CD4-positive, alpha-beta T cell (primary cell): ENCODE measurements at regions not wholly inside any gene's neighbourhood (a gene's known extent, or its start where the extent isn't known, plus 50 kb on each side); places are given as distances from the start of the nearest gene placed in this dataset.
A peak's percentile ranks its signal among the peaks of the same experiment; 100 is the strongest.

ENCODE experiments used
- ATAC-seq: fragments of 200-7000 bp; cut with Tn5 transposase; one replicate; pipeline ENCODE4 v1.10.0; 2022; ENCODE audit warnings: mild to moderate bottlenecking; ENCODE audit not compliant: poor library complexity
- CTCF ChIA-PET: fragments of 350-600 bp; sonication (Branson Sonifier 250); formaldehyde crosslinking; loops from one replicate; lab custom pipeline; 2021; ENCODE audit warnings: antibody characterized with exemption, inconsistent platforms; lab: Charles Lee
- POLR2A ChIA-PET: fragments of 350-600 bp; sonication (Branson Sonifier 250); formaldehyde crosslinking; loops from one replicate; lab custom pipeline; 2021; ENCODE audit warnings: antibody characterized with exemption, inconsistent platforms; lab: Charles Lee
- DNase-seq, 14 experiments: peaks; one replicate each; pipeline ENCODE4 v3.0.0-alpha.2; 2013 to 2020; ENCODE audit warnings: mixed read lengths in 2 of 14
- H3K27ac ChIP-seq, 2 donors: one replicate each; pipeline versions ENCODE4 v1.5.1 to v1.7.0; 2013; ENCODE audit warnings: low read length in 2 of 2, low read depth in 1 of 2, mild to moderate bottlenecking in 1 of 2
- H3K27me3 ChIP-seq, 2 experiments: 1 replicate in 1 of 2; 2 replicates in 1 of 2; pipeline versions ENCODE4 v1.6.1 to v1.7.0; 2013; ENCODE audit warnings: low read length in 2 of 2, control low read depth in 1 of 2, mild to moderate bottlenecking in 1 of 2, moderate library complexity in 1 of 2; ENCODE audit not compliant: insufficient read depth in 2 of 2, control insufficient read depth in 1 of 2
- H3K36me3 ChIP-seq: one replicate; pipeline ENCODE4 v1.6.1; 2013; ENCODE audit warnings: low read length, control low read depth; ENCODE audit not compliant: insufficient read depth
- H3K4me1 ChIP-seq: one replicate; pipeline ENCODE4 v1.6.1; 2013; ENCODE audit warnings: low read length, control low read depth; ENCODE audit not compliant: insufficient read depth
- H3K4me3 ChIP-seq: one replicate; pipeline ENCODE4 v1.5.1; 2013; ENCODE audit warnings: mild to moderate bottlenecking, low read length, moderate library complexity
- H3K9me3 ChIP-seq, 2 experiments: 1 replicate in 1 of 2; 2 replicates in 1 of 2; pipeline versions ENCODE4 v1.6.1 to v1.7.0; 2013; ENCODE audit warnings: low read length in 2 of 2, mild to moderate bottlenecking in 2 of 2, control low read depth in 1 of 2, moderate library complexity in 1 of 2; ENCODE audit not compliant: control insufficient read depth in 1 of 2, insufficient read depth in 1 of 2
- H3K27ac Mint-ChIP-seq: one replicate; pipeline ENCODE4 v1.8.0; 2020; ENCODE audit warnings: mixed read lengths
- H3K27me3 Mint-ChIP-seq: one replicate; pipeline ENCODE4 v1.8.0; 2021; ENCODE audit warnings: mixed read lengths
- H3K36me3 Mint-ChIP-seq: one replicate; pipeline ENCODE4 v1.8.0; 2021; ENCODE audit warnings: low read depth, mixed read lengths
- H3K4me1 Mint-ChIP-seq: one replicate; pipeline ENCODE4 v1.8.0; 2021; ENCODE audit warnings: low read depth, mixed read lengths
- H3K4me3 Mint-ChIP-seq: one replicate; pipeline ENCODE4 v1.8.0; 2020; ENCODE audit warnings: mild to moderate bottlenecking, mixed read lengths
- H3K9me3 Mint-ChIP-seq: one replicate; pipeline ENCODE4 v1.8.0; 2020; ENCODE audit warnings: mixed read lengths
- intact Hi-C, 2 experiments: fragments of 100-400 bp; cut with DNase I in 1 of 2; cut with micrococcal nuclease in 1 of 2; formaldehyde crosslinking; loops; one replicate each; pipeline versions ENCODE4 v1.15.1 to v1.9.0; 2023 to 2025; cut with DNase I, micrococcal nuclease
- TF ChIP-seq, protein P1 (sequence below): fragments of 200-600 bp; IDR thresholded peaks from one replicate; pipeline ENCODE4 v1.8.0; 2022; ENCODE audit warnings: antibody characterized with exemption, mild to moderate bottlenecking

DNA sequence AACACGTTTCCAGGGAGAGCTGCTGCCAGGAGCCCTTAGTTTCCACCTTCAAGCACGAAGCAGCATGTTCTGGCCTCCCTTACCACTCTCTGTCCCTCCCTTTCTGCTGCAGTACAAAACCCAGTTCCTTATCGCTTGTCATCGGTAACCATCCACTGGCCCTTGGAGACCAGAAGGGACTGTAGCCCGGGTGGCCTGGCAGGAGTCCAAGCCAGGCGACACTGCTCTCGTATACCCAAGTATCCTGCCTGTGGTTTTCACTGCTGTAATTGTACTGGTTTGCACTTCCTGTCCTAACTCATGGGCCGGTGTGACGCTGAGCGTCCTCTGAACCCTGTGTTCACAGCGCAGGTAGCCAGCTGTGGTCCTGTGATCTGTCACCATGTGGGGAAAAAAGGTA lies 81.1 kb downstream of the MAF start:
- TF ChIP-seq, protein P1, sequence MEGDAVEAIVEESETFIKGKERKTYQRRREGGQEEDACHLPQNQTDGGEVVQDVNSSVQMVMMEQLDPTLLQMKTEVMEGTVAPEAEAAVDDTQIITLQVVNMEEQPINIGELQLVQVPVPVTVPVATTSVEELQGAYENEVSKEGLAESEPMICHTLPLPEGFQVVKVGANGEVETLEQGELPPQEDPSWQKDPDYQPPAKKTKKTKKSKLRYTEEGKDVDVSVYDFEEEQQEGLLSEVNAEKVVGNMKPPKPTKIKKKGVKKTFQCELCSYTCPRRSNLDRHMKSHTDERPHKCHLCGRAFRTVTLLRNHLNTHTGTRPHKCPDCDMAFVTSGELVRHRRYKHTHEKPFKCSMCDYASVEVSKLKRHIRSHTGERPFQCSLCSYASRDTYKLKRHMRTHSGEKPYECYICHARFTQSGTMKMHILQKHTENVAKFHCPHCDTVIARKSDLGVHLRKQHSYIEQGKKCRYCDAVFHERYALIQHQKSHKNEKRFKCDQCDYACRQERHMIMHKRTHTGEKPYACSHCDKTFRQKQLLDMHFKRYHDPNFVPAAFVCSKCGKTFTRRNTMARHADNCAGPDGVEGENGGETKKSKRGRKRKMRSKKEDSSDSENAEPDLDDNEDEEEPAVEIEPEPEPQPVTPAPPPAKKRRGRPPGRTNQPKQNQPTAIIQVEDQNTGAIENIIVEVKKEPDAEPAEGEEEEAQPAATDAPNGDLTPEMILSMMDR, result no peak
- H3K27ac ChIP-seq, result no peak overlapping the region
- Mint-ChIP-seq H3K36me3 (no peaks in the 10 kb centered on the region), H3K9me3 (no peaks in the 10 kb centered on the region), H3K4me3 (no peak overlapping the region), H3K4me1 (no peaks in the 10 kb centered on the region), H3K27me3 (peaks cover 47% of the 10 kb centered on the region), H3K27ac (no peak overlapping the region)
- no peaks in the 10 kb centered on the region for H3K36me3 ChIP-seq
- ATAC-seq (no peak), DNase-seq (peak in 3 of 14 experiments; percentile 12 to 29 (median 14))
- H3K4me1 ChIP-seq, result peaks cover 8% of the 10 kb centered on the region
- H3K9me3 ChIP-seq, result peaks cover 0 to 5% of the 10 kb centered on the region in 2 experiments
- CTCF ChIA-PET, result no interaction called here
- POLR2A ChIA-PET, result no interaction called here
- intact Hi-C loops, result no loop called here
- peaks cover 7 to 12% of the 10 kb centered on the region in 2 experiments for H3K27me3 ChIP-seq
- H3K4me3 ChIP-seq, result no peak overlapping the region

DNA sequence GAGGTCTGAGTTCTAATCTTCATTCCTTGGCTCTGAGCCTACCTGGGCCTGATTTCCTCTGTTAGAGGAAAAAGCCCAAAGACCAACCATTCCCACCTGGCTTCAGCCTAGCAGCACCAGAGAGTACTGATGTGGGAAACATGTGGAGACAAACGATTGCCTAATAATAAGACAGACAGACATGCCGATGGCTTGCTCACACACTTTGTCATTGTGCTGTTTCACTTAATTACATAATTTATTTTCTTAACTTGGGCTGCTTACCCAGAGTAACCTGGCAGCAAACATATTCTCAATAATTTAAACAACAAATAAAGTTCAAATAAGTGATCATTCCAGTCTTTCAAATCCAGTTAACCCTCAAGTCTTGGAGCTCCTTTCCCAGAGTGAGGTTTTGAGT lies 83.4 kb downstream of the MAF start:
- H3K27me3 Mint-ChIP-seq, result peaks cover 34% of the 10 kb centered on the region
- H3K4me3 Mint-ChIP-seq, result no peak overlapping the region
- no peaks in the 10 kb centered on the region for H3K36me3 Mint-ChIP-seq
- ChIA-PET POLR2A (no interaction called here), CTCF (interaction anchor here (0.6 kb wide), 1 partner anchor 29 kb away, joined by 3 read pairs; no protein-coding TSS in a partner anchor)
- H3K36me3 ChIP-seq, result no peaks in the 10 kb centered on the region
- peaks cover 0 to 11% of the 10 kb centered on the region in 2 experiments for H3K9me3 ChIP-seq
- no peak overlapping the region for H3K27ac Mint-ChIP-seq
- no peak overlapping the region for H3K27ac ChIP-seq
- no peaks in the 10 kb centered on the region for H3K9me3 Mint-ChIP-seq
- intact Hi-C loops, result no loop called here
- H3K4me1 Mint-ChIP-seq, result no peaks in the 10 kb centered on the region
- peaks cover 7 to 12% of the 10 kb centered on the region in 2 experiments for H3K27me3 ChIP-seq
- ATAC-seq (no peak), DNase-seq (no peak)
- no peak overlapping the region for H3K4me3 ChIP-seq
- H3K4me1 ChIP-seq, result peaks cover 8% of the 10 kb centered on the region
- TF ChIP-seq, protein P1, result no peak

DNA sequence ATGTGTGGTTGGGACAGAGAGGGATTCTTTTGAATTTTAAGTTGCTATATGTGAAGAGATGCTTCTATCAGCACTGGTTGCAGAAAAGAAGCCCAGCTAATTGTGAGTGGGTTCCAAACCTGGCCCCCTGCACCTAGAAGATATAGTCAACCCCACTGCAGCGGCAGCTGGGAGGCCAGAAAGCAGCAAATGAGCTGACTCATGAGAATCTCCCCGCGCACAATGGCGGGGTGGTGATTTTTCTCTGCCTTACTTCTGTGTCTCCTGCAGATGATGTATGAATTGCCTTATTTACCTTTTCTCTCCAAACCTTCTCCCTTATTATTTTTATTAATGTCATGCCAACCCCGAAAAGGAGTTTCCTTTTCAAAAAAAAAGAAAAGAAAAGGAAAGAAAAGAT lies 89.7 kb downstream of the MAF start:
- Mint-ChIP-seq H3K4me1 (no peaks in the 10 kb centered on the region), H3K36me3 (no peaks in the 10 kb centered on the region), H3K27me3 (no peaks in the 10 kb centered on the region), H3K27ac (no peak overlapping the region), H3K9me3 (no peaks in the 10 kb centered on the region), H3K4me3 (no peak overlapping the region)
- CTCF ChIA-PET, result no interaction called here
- Histone ChIP-seq H3K4me3 (no peak overlapping the region), H3K36me3 (no peaks in the 10 kb centered on the region), H3K9me3 (peaks cover 0 to 6% of the 10 kb centered on the region in 2 experiments), H3K4me1 (no peaks in the 10 kb centered on the region), H3K27me3 (peaks cover 0 to 3% of the 10 kb centered on the region in 2 experiments), H3K27ac (no peak overlapping the region)
- TF ChIP-seq, protein P1, result no peak
- ATAC-seq (no peak), DNase-seq (no peak)
- POLR2A ChIA-PET, result no interaction called here
- intact Hi-C loops, result no loop called here
